ENCODE measurements at regions not wholly inside any gene's neighbourhood (a gene's known extent, or its start where the extent isn't known, plus 50 kb on each side); places are given as distances from the start of the nearest gene placed in this dataset.

GRCh38 chr20:40632346-40632976 lies 56.6 kb downstream of the MAFB start:
- Histone ChIP-seq H3K9me3 (replicated peaks; ENCODE audit: control insufficient read depth, insufficient read depth, low read length) (no peaks in the 10 kb centered on the region), H3K4me2 (ENCODE audit: insufficient read depth, low read length) (no peak overlapping the region), H3K27me3 (ENCODE audit: control insufficient read depth in 2 of 2, insufficient read depth in 2 of 2, low read length in 2 of 2) (peaks cover 4 to 5% of the 10 kb centered on the region in 2 experiments), H3K4me3 (replicated peaks in 1 of 3; ENCODE audit: insufficient read depth in 1 of 3, low read depth in 1 of 3, low read length in 3 of 3) (no peak overlapping the region), H2AFZ (ENCODE audit: low read depth, low read length) (no peak overlapping the region), H3K4me1 (ENCODE audit: control insufficient read depth, extremely low read depth, insufficient read depth, low read length) (no peaks in the 10 kb centered on the region), H3K9ac (replicated peaks; ENCODE audit: extremely low read depth, insufficient read depth, low read length) (no peak overlapping the region), H4K20me1 (replicated peaks; ENCODE audit: control insufficient read depth, extremely low read depth, insufficient read depth, low read length) (no peaks in the 10 kb centered on the region), H3K9me1 (replicated peaks; ENCODE audit: control insufficient read depth, extremely low read depth, insufficient read depth, low read length) (no peaks in the 10 kb centered on the region), H3K36me3 (ENCODE audit: control insufficient read depth in 2 of 2, extremely low read depth in 1 of 2, insufficient read depth in 2 of 2, low read length in 2 of 2) (no peaks in the 10 kb centered on the region), H3K79me2 (ENCODE audit: control insufficient read depth, insufficient read depth, low read length) (no peaks in the 10 kb centered on the region), H3K27ac (ENCODE audit: insufficient read depth, low read depth, low read length) (no peak overlapping the region)
- intact Hi-C loops (cut with micrococcal nuclease): no loop called here
- CTCF ChIA-PET: no interaction called here
- POLR2A ChIA-PET: no interaction called here
- BruUV-seq (replicated peaks): no TSS peak
- TF ChIP-seq FOS (IDR thresholded peaks at IDR 0.05; ENCODE audit: borderline replicate concordance, insufficient read depth, low read length): no peak
- no peak for TF ChIP-seq MYC (IDR thresholded peaks at IDR 0.05; ENCODE audit: low read depth, low read length)
- no peak for TF ChIP-seq MAX (IDR thresholded peaks at IDR 0.05; ENCODE audit: insufficient read depth, insufficient read length)
- no peak for TF ChIP-seq JUN (IDR thresholded peaks at IDR 0.05; ENCODE audit: borderline replicate concordance, insufficient read depth, insufficient read length, low read depth)
- TF ChIP-seq EZH2 (IDR thresholded peaks at IDR 0.05; ENCODE audit: borderline replicate concordance, low read depth, low read length, severe bottlenecking): no peak
- no peak for TF ChIP-seq POLR2A (IDR thresholded peaks at IDR 0.05; ENCODE audit: low read depth, low read length)
- no peak for TF ChIP-seq CTCF (IDR thresholded peaks at IDR 0.05; ENCODE audit: extremely low read depth in 1 of 2, insufficient read depth in 1 of 2, low read depth in 1 of 2, low read length in 2 of 2)
- TF ChIP-seq GATA2 (IDR thresholded peaks at IDR 0.05; ENCODE audit: insufficient read depth, insufficient read length, low read depth, low read length): no peak
- TF ChIP-seq POLR2AphosphoS5 (IDR thresholded peaks at IDR 0.05; ENCODE audit: insufficient read depth, low read depth, low read length): no peak
- dilution Hi-C loops (cut with MboI; ENCODE audit: extremely low pct_ligation_motif_present, low sequenced_read_pairs): no loop called here
- FAIRE-seq: no peak
- no peak for DNase-seq (ENCODE audit: low read depth, low spot score)
